ENCODE measurements at regions not wholly inside any gene's neighbourhood (a gene's known extent, or its start where the extent isn't known, plus 50 kb on each side); places are given as distances from the start of the nearest gene placed in this dataset.

DNA sequence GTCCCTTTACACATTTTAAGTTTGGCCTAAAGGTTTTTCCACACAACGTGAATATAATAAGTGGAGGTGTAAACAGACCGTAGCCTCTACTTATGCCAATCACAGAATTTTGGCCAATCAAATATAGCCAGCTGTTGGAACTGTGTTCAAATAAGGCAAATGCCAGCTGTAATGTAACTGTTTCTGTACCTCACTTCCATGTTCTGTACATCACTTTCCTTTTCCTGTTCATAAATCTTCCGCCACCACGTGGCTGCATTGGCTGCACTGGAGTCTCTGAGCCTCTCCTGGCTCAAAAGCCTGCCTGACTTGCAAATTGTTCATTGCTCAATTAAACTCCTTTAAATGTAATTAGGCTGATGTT is 105.1 kb upstream of the SMIM31 start:
- TF ChIP-seq, protein P1, sequence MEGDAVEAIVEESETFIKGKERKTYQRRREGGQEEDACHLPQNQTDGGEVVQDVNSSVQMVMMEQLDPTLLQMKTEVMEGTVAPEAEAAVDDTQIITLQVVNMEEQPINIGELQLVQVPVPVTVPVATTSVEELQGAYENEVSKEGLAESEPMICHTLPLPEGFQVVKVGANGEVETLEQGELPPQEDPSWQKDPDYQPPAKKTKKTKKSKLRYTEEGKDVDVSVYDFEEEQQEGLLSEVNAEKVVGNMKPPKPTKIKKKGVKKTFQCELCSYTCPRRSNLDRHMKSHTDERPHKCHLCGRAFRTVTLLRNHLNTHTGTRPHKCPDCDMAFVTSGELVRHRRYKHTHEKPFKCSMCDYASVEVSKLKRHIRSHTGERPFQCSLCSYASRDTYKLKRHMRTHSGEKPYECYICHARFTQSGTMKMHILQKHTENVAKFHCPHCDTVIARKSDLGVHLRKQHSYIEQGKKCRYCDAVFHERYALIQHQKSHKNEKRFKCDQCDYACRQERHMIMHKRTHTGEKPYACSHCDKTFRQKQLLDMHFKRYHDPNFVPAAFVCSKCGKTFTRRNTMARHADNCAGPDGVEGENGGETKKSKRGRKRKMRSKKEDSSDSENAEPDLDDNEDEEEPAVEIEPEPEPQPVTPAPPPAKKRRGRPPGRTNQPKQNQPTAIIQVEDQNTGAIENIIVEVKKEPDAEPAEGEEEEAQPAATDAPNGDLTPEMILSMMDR (tag by site-specific recombination; IDR thresholded peaks at IDR 0.05) = no peak
- TF ChIP-seq KLF16 (tag by site-specific recombination; IDR thresholded peaks at IDR 0.05) = no peak
- TF ChIP-seq ZNF133 (tag by site-specific recombination; IDR thresholded peaks at IDR 0.05) = no peak
- TF ChIP-seq ZNF677 (tag by site-specific recombination; IDR thresholded peaks at IDR 0.05) = no peak
- no peak for TF ChIP-seq ZNF530 (tag by site-specific recombination; IDR thresholded peaks at IDR 0.05; ENCODE audit: low read depth)
- TF ChIP-seq, protein P2, sequence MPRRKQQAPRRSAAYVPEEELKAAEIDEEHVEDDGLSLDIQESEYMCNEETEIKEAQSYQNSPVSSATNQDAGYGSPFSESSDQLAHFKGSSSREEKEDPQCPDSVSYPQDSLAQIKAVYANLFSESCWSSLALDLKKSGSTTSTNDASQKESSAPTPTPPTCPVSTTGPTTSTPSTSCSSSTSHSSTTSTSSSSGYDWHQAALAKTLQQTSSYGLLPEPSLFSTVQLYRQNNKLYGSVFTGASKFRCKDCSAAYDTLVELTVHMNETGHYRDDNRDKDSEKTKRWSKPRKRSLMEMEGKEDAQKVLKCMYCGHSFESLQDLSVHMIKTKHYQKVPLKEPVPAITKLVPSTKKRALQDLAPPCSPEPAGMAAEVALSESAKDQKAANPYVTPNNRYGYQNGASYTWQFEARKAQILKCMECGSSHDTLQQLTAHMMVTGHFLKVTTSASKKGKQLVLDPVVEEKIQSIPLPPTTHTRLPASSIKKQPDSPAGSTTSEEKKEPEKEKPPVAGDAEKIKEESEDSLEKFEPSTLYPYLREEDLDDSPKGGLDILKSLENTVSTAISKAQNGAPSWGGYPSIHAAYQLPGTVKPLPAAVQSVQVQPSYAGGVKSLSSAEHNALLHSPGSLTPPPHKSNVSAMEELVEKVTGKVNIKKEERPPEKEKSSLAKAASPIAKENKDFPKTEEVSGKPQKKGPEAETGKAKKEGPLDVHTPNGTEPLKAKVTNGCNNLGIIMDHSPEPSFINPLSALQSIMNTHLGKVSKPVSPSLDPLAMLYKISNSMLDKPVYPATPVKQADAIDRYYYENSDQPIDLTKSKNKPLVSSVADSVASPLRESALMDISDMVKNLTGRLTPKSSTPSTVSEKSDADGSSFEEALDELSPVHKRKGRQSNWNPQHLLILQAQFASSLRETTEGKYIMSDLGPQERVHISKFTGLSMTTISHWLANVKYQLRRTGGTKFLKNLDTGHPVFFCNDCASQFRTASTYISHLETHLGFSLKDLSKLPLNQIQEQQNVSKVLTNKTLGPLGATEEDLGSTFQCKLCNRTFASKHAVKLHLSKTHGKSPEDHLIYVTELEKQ (tag by site-specific recombination; IDR thresholded peaks at IDR 0.05; ENCODE audit: borderline replicate concordance) = no peak
- TF ChIP-seq, protein P3, sequence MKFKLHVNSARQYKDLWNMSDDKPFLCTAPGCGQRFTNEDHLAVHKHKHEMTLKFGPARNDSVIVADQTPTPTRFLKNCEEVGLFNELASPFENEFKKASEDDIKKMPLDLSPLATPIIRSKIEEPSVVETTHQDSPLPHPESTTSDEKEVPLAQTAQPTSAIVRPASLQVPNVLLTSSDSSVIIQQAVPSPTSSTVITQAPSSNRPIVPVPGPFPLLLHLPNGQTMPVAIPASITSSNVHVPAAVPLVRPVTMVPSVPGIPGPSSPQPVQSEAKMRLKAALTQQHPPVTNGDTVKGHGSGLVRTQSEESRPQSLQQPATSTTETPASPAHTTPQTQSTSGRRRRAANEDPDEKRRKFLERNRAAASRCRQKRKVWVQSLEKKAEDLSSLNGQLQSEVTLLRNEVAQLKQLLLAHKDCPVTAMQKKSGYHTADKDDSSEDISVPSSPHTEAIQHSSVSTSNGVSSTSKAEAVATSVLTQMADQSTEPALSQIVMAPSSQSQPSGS (tag by site-specific recombination; IDR thresholded peaks at IDR 0.05; ENCODE audit: low read depth) = no peak
- no peak for TF ChIP-seq ZNF335 (tag by site-specific recombination; conservative IDR thresholded peaks at IDR 0.05)
- no peak for TF ChIP-seq TCF7L2 (IDR thresholded peaks at IDR 0.05; ENCODE audit: borderline replicate concordance, low read depth, low read length)
- no peak for TF ChIP-seq MEIS1 (CRISPR knock-in tag; IDR thresholded peaks at IDR 0.05; ENCODE audit: borderline replicate concordance)
- no peak for TF ChIP-seq KLF9 (tag by site-specific recombination; IDR thresholded peaks at IDR 0.05; ENCODE audit: low read depth)
- TF ChIP-seq, protein P4, sequence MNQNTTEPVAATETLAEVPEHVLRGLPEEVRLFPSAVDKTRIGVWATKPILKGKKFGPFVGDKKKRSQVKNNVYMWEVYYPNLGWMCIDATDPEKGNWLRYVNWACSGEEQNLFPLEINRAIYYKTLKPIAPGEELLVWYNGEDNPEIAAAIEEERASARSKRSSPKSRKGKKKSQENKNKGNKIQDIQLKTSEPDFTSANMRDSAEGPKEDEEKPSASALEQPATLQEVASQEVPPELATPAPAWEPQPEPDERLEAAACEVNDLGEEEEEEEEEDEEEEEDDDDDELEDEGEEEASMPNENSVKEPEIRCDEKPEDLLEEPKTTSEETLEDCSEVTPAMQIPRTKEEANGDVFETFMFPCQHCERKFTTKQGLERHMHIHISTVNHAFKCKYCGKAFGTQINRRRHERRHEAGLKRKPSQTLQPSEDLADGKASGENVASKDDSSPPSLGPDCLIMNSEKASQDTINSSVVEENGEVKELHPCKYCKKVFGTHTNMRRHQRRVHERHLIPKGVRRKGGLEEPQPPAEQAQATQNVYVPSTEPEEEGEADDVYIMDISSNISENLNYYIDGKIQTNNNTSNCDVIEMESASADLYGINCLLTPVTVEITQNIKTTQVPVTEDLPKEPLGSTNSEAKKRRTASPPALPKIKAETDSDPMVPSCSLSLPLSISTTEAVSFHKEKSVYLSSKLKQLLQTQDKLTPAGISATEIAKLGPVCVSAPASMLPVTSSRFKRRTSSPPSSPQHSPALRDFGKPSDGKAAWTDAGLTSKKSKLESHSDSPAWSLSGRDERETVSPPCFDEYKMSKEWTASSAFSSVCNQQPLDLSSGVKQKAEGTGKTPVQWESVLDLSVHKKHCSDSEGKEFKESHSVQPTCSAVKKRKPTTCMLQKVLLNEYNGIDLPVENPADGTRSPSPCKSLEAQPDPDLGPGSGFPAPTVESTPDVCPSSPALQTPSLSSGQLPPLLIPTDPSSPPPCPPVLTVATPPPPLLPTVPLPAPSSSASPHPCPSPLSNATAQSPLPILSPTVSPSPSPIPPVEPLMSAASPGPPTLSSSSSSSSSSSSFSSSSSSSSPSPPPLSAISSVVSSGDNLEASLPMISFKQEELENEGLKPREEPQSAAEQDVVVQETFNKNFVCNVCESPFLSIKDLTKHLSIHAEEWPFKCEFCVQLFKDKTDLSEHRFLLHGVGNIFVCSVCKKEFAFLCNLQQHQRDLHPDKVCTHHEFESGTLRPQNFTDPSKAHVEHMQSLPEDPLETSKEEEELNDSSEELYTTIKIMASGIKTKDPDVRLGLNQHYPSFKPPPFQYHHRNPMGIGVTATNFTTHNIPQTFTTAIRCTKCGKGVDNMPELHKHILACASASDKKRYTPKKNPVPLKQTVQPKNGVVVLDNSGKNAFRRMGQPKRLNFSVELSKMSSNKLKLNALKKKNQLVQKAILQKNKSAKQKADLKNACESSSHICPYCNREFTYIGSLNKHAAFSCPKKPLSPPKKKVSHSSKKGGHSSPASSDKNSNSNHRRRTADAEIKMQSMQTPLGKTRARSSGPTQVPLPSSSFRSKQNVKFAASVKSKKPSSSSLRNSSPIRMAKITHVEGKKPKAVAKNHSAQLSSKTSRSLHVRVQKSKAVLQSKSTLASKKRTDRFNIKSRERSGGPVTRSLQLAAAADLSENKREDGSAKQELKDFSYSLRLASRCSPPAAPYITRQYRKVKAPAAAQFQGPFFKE (tag by site-specific recombination; IDR thresholded peaks at IDR 0.05; ENCODE audit: borderline replicate concordance) = no peak
- TF ChIP-seq, protein P5, sequence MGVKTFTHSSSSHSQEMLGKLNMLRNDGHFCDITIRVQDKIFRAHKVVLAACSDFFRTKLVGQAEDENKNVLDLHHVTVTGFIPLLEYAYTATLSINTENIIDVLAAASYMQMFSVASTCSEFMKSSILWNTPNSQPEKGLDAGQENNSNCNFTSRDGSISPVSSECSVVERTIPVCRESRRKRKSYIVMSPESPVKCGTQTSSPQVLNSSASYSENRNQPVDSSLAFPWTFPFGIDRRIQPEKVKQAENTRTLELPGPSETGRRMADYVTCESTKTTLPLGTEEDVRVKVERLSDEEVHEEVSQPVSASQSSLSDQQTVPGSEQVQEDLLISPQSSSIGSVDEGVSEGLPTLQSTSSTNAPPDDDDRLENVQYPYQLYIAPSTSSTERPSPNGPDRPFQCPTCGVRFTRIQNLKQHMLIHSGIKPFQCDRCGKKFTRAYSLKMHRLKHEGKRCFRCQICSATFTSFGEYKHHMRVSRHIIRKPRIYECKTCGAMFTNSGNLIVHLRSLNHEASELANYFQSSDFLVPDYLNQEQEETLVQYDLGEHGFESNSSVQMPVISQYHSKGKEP (tag by site-specific recombination; IDR thresholded peaks at IDR 0.05) = no peak
- TF ChIP-seq HOXD13 (CRISPR knock-in tag; IDR thresholded peaks at IDR 0.05; ENCODE audit: borderline replicate concordance) = no peak
